OCI-LY7 (cell line): ENCODE measurements at regions not wholly inside any gene's neighbourhood (a gene's known extent, or its start where the extent isn't known, plus 50 kb on each side); places are given as distances from the start of the nearest gene placed in this dataset.

Source experiments
- BruUV-seq: library from RNA; stranded (reverse); fragments of 400-500 nt; replicated peaks from 2 replicates; lab custom pipeline; 2021; lab: Mats Ljungman, UMichigan
- CTCF ChIA-PET: fragments of 300-600 bp; sonication (Branson Sonifier 250); formaldehyde crosslinking; loops from one replicate; lab custom pipeline; 2022; ENCODE audit warnings: antibody characterized with exemption; ENCODE audit not compliant: unreplicated experiment; lab: Charles Lee
- POLR2A ChIA-PET: fragments of 300-600 bp; sonication (Branson Sonifier 250); formaldehyde crosslinking; loops from one replicate; lab custom pipeline; 2022; ENCODE audit warnings: antibody characterized with exemption; lab: Charles Lee
- DNase-seq: peaks from one replicate; pipeline ENCODE4 v3.0.0-alpha.2; 2015; ENCODE audit warnings: low spot score
- H2AFZ ChIP-seq: fragments of 200-600 bp; sonication (generic), shearing (Covaris generic); 2 replicates; pipeline ENCODE4 v1.6.1; 2014; ENCODE audit warnings: mild to moderate bottlenecking, antibody characterized with exemption, low read length, moderate library complexity
- H3K27ac ChIP-seq: fragments of 200-600 bp; sonication (generic); 2 replicates; pipeline ENCODE4 v1.5.1; 2014; ENCODE audit warnings: mixed run types, low read depth, mild to moderate bottlenecking, moderate library complexity, low read length, inconsistent platforms; ENCODE audit not compliant: poor library complexity, severe bottlenecking
- H3K36me3 ChIP-seq: fragments of 200-600 bp; sonication (generic); 2 replicates; pipeline ENCODE4 v1.6.1; 2014; ENCODE audit warnings: mild to moderate bottlenecking, antibody characterized with exemption, low read length, moderate library complexity, mixed read lengths; ENCODE audit not compliant: insufficient read depth
- H3K4me1 ChIP-seq: fragments of 200-600 bp; sonication (generic); 2 replicates; pipeline ENCODE4 v1.5.1; 2014; ENCODE audit warnings: mild to moderate bottlenecking, low read length; ENCODE audit not compliant: insufficient read depth, poor library complexity, severe bottlenecking
- H3K4me2 ChIP-seq: fragments of 200-600 bp; sonication (generic); 2 replicates; pipeline ENCODE4 v1.6.1; 2014; ENCODE audit warnings: mild to moderate bottlenecking, low read length
- H3K4me3 ChIP-seq: fragments of 200-600 bp; sonication (generic); 2 replicates; pipeline ENCODE4 v1.5.1; 2014; ENCODE audit warnings: mild to moderate bottlenecking, low read depth, low read length; ENCODE audit not compliant: poor library complexity, severe bottlenecking
- H3K79me2 ChIP-seq: fragments of 200-600 bp; sonication (generic); 2 replicates; pipeline ENCODE4 v1.6.1; 2016; ENCODE audit warnings: low read depth, mild to moderate bottlenecking, low read length, moderate library complexity, mixed read lengths; ENCODE audit not compliant: insufficient read depth
- H3K9me2 ChIP-seq: fragments of 200-600 bp; sonication (generic); 2 replicates; pipeline ENCODE4 v1.6.1; 2016; ENCODE audit warnings: mild to moderate bottlenecking, low read length, mixed read lengths; ENCODE audit not compliant: insufficient read depth
- H3K9me3 ChIP-seq: fragments of 200-600 bp; sonication (generic); 2 replicates; pipeline ENCODE4 v1.6.1; 2014; ENCODE audit warnings: mild to moderate bottlenecking, mixed run types, low read length, mixed read lengths
- H4K20me1 ChIP-seq: fragments of 200-600 bp; sonication (generic); 2 replicates; pipeline ENCODE4 v1.6.1; 2014; ENCODE audit warnings: mild to moderate bottlenecking, antibody characterized with exemption, low read length, moderate library complexity, mixed read lengths; ENCODE audit not compliant: insufficient read depth
- CTCF ChIP-seq: fragments of 200-600 bp; sonication (generic); conservative IDR thresholded peaks from 2 replicates; pipeline ENCODE4 v1.5.1; 2014; ENCODE audit warnings: mild to moderate bottlenecking, antibody characterized with exemption, low read length, moderate library complexity, mixed read lengths
- EZH2phosphoT487 ChIP-seq: fragments of 200-600 bp; sonication (generic); IDR thresholded peaks from 2 replicates; pipeline ENCODE4 v1.6.1; 2018; ENCODE audit warnings: low read depth, borderline replicate concordance, mild to moderate bottlenecking, mixed run types, antibody characterized with exemption, low read length, moderate library complexity, mixed read lengths
- intact Hi-C: fragments of 100-400 bp; cut with micrococcal nuclease; formaldehyde crosslinking; loops from one replicate; pipeline ENCODE4 v1.10.0; 2022; ENCODE audit not compliant: unreplicated experiment

- intact Hi-C loops: no loop called here
- ChIA-PET CTCF (no interaction called here), POLR2A (interaction anchor here (0.7 kb wide), 1 partner anchor 32 kb away, joined by 3 read pairs; no protein-coding TSS in a partner anchor)
- H4K20me1 ChIP-seq: no peaks in the 10 kb centered on the region
- H3K4me3 ChIP-seq: no peak overlapping the region
- H2AFZ ChIP-seq: no peak overlapping the region
- DNase-seq: no peak
- H3K4me1 ChIP-seq: no peaks in the 10 kb centered on the region
- no peaks in the 10 kb centered on the region for H3K36me3 ChIP-seq
- H3K27ac ChIP-seq: no peak overlapping the region
- no peaks in the 10 kb centered on the region for H3K9me3 ChIP-seq
- no peak overlapping the region for H3K4me2 ChIP-seq
- peak; percentile 53; the same call in 1 of the 2 replicates for TF ChIP-seq CTCF
- no peak for TF ChIP-seq EZH2phosphoT487
- no peaks in the 10 kb centered on the region for H3K79me2 ChIP-seq
- no peaks in the 10 kb centered on the region for H3K9me2 ChIP-seq
- BruUV-seq: no TSS peak
These were observed 460.1 kb upstream of the SLIT2 start for GRCh38 chr4:19791422-19792123.

- Histone ChIP-seq H3K4me2 (no peak overlapping the region), H3K27ac (no peak overlapping the region), H3K79me2 (no peaks in the 10 kb centered on the region), H3K36me3 (no peaks in the 10 kb centered on the region), H3K9me3 (0 out of 2 replicates have a peak, but pooled peaks cover 8% of the 10 kb centered on the region), H2AFZ (no peak overlapping the region), H3K9me2 (no peaks in the 10 kb centered on the region), H4K20me1 (no peaks in the 10 kb centered on the region), H3K4me3 (no peak overlapping the region), H3K4me1 (no peaks in the 10 kb centered on the region)
- CTCF ChIA-PET: no interaction called here
- BruUV-seq: no TSS peak
- DNase-seq: no peak
- POLR2A ChIA-PET: interaction anchor here (0.6 to 1.5 kb wide), 3 partner anchors 16 to 1361 kb away, joined by 3 to 4 read pairs (median 3); no protein-coding TSS in a partner anchor
- intact Hi-C loops: no loop called here
- TF ChIP-seq CTCF: no peak
- no peak for TF ChIP-seq EZH2phosphoT487
These were observed 465.1 kb upstream of the SLIT2 start for GRCh38 chr4:19786616-19787015.

- no peak overlapping the region for H3K27ac ChIP-seq
- no peaks in the 10 kb centered on the region for H3K36me3 ChIP-seq
- no peak for TF ChIP-seq EZH2phosphoT487
- TF ChIP-seq CTCF: no peak
- DNase-seq: no peak
- no peak overlapping the region for H2AFZ ChIP-seq
- no TSS peak for BruUV-seq
- no peak overlapping the region for H3K4me3 ChIP-seq
- ChIA-PET POLR2A (no interaction called here), CTCF (no interaction called here)
- H4K20me1 ChIP-seq: no peaks in the 10 kb centered on the region
- H3K4me1 ChIP-seq: no peaks in the 10 kb centered on the region
- no peaks in the 10 kb centered on the region for H3K79me2 ChIP-seq
- H3K4me2 ChIP-seq: no peak overlapping the region
- intact Hi-C loops: no loop called here
- H3K9me2 ChIP-seq: no peaks in the 10 kb centered on the region
- 0 out of 2 replicates have a peak, but pooled peaks cover 8% of the 10 kb centered on the region for H3K9me3 ChIP-seq
These were observed 468.0 kb upstream of the SLIT2 start for GRCh38 chr4:19783667-19784223.
